Spleen (tissue), 11 donors: ENCODE measurements at regions not wholly inside any gene's neighbourhood (a gene's known extent, or its start where the extent isn't known, plus 50 kb on each side); places are given as distances from the start of the nearest gene placed in this dataset.

Source experiments
- DNase-seq: peaks from one replicate; pipeline ENCODE4 v3.0.0-alpha.2; 2020
- H3K27ac ChIP-seq, 8 donors: fragments of 200-600 bp; sonication (generic) in 7 of 8; 1 replicate in 4 of 8; 2 replicates in 4 of 8; pipeline versions ENCODE4 v1.5.0 to v1.8.0; 2016 to 2021; ENCODE audit warnings: inconsistent platforms in 4 of 8, mild to moderate bottlenecking in 4 of 8, moderate library complexity in 1 of 8
- H3K27me3 ChIP-seq, 7 donors: fragments of 200-600 bp; sonication (generic) in 6 of 7; replicated peaks in 1 of 7; 1 replicate in 4 of 7; 2 replicates in 3 of 7; pipeline versions ENCODE4 v1.5.0 to v1.8.0; 2016 to 2021; ENCODE audit warnings: inconsistent platforms in 3 of 7, mild to moderate bottlenecking in 1 of 7
- H3K36me3 ChIP-seq, 6 donors: fragments of 200-600 bp; sonication (generic) in 5 of 6; 1 replicate in 4 of 6; 2 replicates in 2 of 6; pipeline versions ENCODE4 v1.5.0 to v1.8.0; 2016 to 2021; ENCODE audit warnings: inconsistent platforms in 2 of 6
- H3K4me1 ChIP-seq, 6 donors: fragments of 200-600 bp; sonication (generic) in 5 of 6; 1 replicate in 3 of 6; 2 replicates in 3 of 6; pipeline versions ENCODE4 v1.5.0 to v1.8.0; 2016 to 2021; ENCODE audit warnings: inconsistent platforms in 3 of 6
- H3K4me3 ChIP-seq, 8 donors: fragments of 200-600 bp; sonication (generic) in 7 of 8; 1 replicate in 4 of 8; 2 replicates in 4 of 8; pipeline versions ENCODE4 v1.5.0 to v1.8.0; 2016 to 2021; ENCODE audit warnings: inconsistent platforms in 4 of 8, mild to moderate bottlenecking in 4 of 8, moderate library complexity in 2 of 8
- H3K9me3 ChIP-seq, 8 donors: fragments of 200-600 bp; sonication (generic) in 7 of 8; 1 replicate in 4 of 8; 2 replicates in 4 of 8; pipeline versions ENCODE4 v1.5.0 to v1.8.0; 2016 to 2021; ENCODE audit warnings: inconsistent platforms in 4 of 8
- POLR2A ChIP-seq, 3 donors: fragments of 450-650 bp; IDR thresholded peaks; one replicate each; pipeline ENCODE4 v1.5.1; 2017; ENCODE audit warnings: antibody characterized with exemption in 3 of 3, mild to moderate bottlenecking in 1 of 3
- POLR2AphosphoS5 ChIP-seq, 3 donors: sonication (generic); formaldehyde crosslinking; IDR thresholded peaks; one replicate each; pipeline ENCODE4 v1.5.1; 2017; ENCODE audit warnings: antibody characterized with exemption in 3 of 3
- WGBS, 5 donors: extraction: QIAGEN DNeasy Blood & Tissue Kit in 3 of 5; methylation state at CpG; one replicate each; pipeline versions ENCODE4 v1.1.5 to v1.1.7; 2013 to 2018; 5-methylcytosine and 5-hydroxymethylcytosine counted together
- intact Hi-C: fragments of 100-400 bp; cut with DNase I; formaldehyde crosslinking; loops from one replicate; pipeline ENCODE4 v1.15.0; 2023; ENCODE audit warnings: low total_unique reads
- TF ChIP-seq, protein P1 (sequence below), 11 experiments: fragments of 200-600 bp in 7 of 11; fragments of 450-650 bp in 4 of 11; sonication (generic) in 4 of 11; IDR thresholded peaks in 8 of 11; conservative IDR thresholded peaks in 3 of 11; 1 replicate in 7 of 11; 2 replicates in 4 of 11; pipeline versions ENCODE4 v1.4.0 to v1.8.0; 2016 to 2021; ENCODE audit warnings: antibody characterized with exemption in 11 of 11, inconsistent platforms in 4 of 11, mild to moderate bottlenecking in 1 of 11
- donor health status: healthy with polysubstance abuse.
- donor health status: DM: no; HTN: no; CAD: no; lungs with moderate emphysema.
- donor health status: DM: no; HTN: no; CAD: no.
- donor health status: Bipolar disorder and iron deficiency.
- donor health status: healthy.
- donor health status: DM: no; HTN: no; CAD: no.
- donor health status: DM: yes; HTN: yes; CAD: no.

DNA sequence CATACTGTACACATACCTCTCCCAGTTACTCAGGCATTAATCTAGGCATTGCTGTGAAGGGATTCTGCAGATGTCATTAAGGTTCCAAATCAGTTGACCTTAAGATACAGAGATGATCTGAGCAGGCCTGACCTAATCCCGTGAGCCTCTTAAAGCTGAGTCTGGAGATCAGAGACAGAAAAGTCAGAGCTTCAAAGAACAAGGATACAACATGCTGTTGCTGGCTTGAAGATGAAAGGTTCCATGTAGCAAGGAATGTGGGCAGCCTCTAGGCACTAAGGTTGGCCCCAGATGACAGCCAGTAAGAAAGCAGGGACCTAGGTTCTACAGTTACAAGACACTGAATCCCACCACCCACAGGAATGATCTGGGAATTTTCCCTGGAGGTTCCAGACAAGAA is 81.1 kb downstream of the MAP1LC3B2 start:
- TF ChIP-seq POLR2AphosphoS5 (IDR thresholded peaks at IDR 0.05) (no peak), POLR2A (IDR thresholded peaks at IDR 0.05) (no peak)
- TF ChIP-seq, protein P1, sequence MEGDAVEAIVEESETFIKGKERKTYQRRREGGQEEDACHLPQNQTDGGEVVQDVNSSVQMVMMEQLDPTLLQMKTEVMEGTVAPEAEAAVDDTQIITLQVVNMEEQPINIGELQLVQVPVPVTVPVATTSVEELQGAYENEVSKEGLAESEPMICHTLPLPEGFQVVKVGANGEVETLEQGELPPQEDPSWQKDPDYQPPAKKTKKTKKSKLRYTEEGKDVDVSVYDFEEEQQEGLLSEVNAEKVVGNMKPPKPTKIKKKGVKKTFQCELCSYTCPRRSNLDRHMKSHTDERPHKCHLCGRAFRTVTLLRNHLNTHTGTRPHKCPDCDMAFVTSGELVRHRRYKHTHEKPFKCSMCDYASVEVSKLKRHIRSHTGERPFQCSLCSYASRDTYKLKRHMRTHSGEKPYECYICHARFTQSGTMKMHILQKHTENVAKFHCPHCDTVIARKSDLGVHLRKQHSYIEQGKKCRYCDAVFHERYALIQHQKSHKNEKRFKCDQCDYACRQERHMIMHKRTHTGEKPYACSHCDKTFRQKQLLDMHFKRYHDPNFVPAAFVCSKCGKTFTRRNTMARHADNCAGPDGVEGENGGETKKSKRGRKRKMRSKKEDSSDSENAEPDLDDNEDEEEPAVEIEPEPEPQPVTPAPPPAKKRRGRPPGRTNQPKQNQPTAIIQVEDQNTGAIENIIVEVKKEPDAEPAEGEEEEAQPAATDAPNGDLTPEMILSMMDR (IDR thresholded peaks at IDR 0.05 in 8 of 11, conservative IDR thresholded peaks at IDR 0.05 in 3 of 11), result no peak
- DNase-seq, result no peak
- no peaks in the 10 kb centered on the region for H3K36me3 ChIP-seq
- peak overlapping the region in 1 of 8 donors; percentile 2 for H3K27ac ChIP-seq
- H3K9me3 ChIP-seq, result peaks cover 0 to 8% (median 2%) of the 10 kb centered on the region in 8 donors
- H3K4me3 ChIP-seq, result no peak overlapping the region
- WGBS, 5 donors, result 58 to 79% (median 62%) methylated on average over 1 of the region's 1 CpG
- peaks cover 0 to 34% (median 10%) of the 10 kb centered on the region in 6 donors for H3K4me1 ChIP-seq
- H3K27me3 ChIP-seq, result no peaks in the 10 kb centered on the region
- intact Hi-C loops, result no loop called here

- TF ChIP-seq, protein P1 (IDR thresholded peaks at IDR 0.05 in 8 of 11, conservative IDR thresholded peaks at IDR 0.05 in 3 of 11), result no peak
- TF ChIP-seq POLR2A (IDR thresholded peaks at IDR 0.05), result no peak
- no peak for TF ChIP-seq POLR2AphosphoS5 (IDR thresholded peaks at IDR 0.05)
- 70 to 77% (median 74%) methylated on average over 4 of the region's 4 CpGs for WGBS, 5 donors
Measured at GRCh38 chr12:116639765-116640164, 80.6 kb downstream of the MAP1LC3B2 start.

DNA sequence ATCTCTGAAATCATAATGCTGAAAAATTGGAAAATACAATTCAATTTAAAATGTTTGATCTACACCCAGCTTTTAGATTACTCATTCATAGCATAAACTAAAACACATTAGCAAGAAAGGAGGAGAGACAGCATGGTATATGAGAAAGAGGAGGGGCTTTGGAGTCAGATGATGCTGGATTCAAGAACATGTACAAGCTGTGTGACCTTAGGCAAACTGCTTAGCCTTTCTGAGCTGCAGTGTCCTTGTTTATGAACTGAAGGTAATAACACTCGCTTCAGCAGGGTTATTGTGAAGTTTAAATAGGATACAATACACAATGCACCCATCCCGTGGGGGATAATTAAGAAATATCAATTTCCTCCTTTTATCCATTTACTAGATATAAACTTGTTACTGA is 79.2 kb downstream of the MAP1LC3B2 start:
- H3K36me3 ChIP-seq, result no peaks in the 10 kb centered on the region
- H3K4me3 ChIP-seq, result no peak overlapping the region
- 50 to 87% (median 72%) methylated on average over 2 of the region's 2 CpGs for WGBS, 5 donors
- TF ChIP-seq, protein P1 (IDR thresholded peaks at IDR 0.05 in 8 of 11, conservative IDR thresholded peaks at IDR 0.05 in 3 of 11), result no peak
- TF ChIP-seq POLR2AphosphoS5 (IDR thresholded peaks at IDR 0.05) (no peak), POLR2A (IDR thresholded peaks at IDR 0.05) (no peak)
- H3K27me3 ChIP-seq, result peaks cover 0 to 7% (median 0%) of the 10 kb centered on the region in 7 donors
- H3K4me1 ChIP-seq, result peaks cover 0 to 44% (median 17%) of the 10 kb centered on the region in 6 donors
- no peak overlapping the region for H3K27ac ChIP-seq
- intact Hi-C loops, result no loop called here
- DNase-seq, result no peak
- no peaks in the 10 kb centered on the region for H3K9me3 ChIP-seq

More at GRCh38 chr12:116639765-116640164, 80.6 kb downstream of the MAP1LC3B2 start:
- Histone ChIP-seq H3K36me3 (no peaks in the 10 kb centered on the region), H3K9me3 (peaks cover 0 to 6% (median 2%) of the 10 kb centered on the region in 8 donors), H3K27ac (peak overlapping the region in 1 of 8 donors; percentile 2), H3K27me3 (no peaks in the 10 kb centered on the region), H3K4me3 (no peak overlapping the region), H3K4me1 (peaks cover 0 to 39% (median 15%) of the 10 kb centered on the region in 6 donors)
- no peak for DNase-seq
- intact Hi-C loops, result no loop called here

GRCh38 chr12:116637589-116638150 is 78.5 kb downstream of the MAP1LC3B2 start:
- Histone ChIP-seq H3K9me3 (no peaks in the 10 kb centered on the region), H3K27ac (no peak overlapping the region), H3K27me3 (peaks cover 0 to 13% (median 0%) of the 10 kb centered on the region in 7 donors), H3K36me3 (no peaks in the 10 kb centered on the region), H3K4me3 (no peak overlapping the region), H3K4me1 (peaks cover 0 to 44% (median 17%) of the 10 kb centered on the region in 6 donors)
- WGBS, 5 donors, result 31 to 50% (median 41%) methylated on average over 6 of the region's 6 CpGs
- intact Hi-C loops, result no loop called here
- no peak for TF ChIP-seq POLR2AphosphoS5 (IDR thresholded peaks at IDR 0.05)
- TF ChIP-seq, protein P1 (IDR thresholded peaks at IDR 0.05 in 8 of 11, conservative IDR thresholded peaks at IDR 0.05 in 3 of 11), result no peak
- TF ChIP-seq POLR2A (IDR thresholded peaks at IDR 0.05), result no peak
- no peak for DNase-seq
